HL-60 (cell line): ENCODE measurements at regions not wholly inside any gene's neighbourhood (a gene's known extent, or its start where the extent isn't known, plus 50 kb on each side); places are given as distances from the start of the nearest gene placed in this dataset.

ENCODE experiments used
- POLR2AphosphoS5 ChIP-seq: IDR thresholded peaks from 2 replicates; pipeline ENCODE4 v1.6.1; 2012; ENCODE audit warnings: low read depth
- TF ChIP-seq, protein P1 (sequence below): IDR thresholded peaks from one replicate; pipeline ENCODE4 v1.5.1; 2011; ENCODE audit warnings: low read length, control low read depth, inconsistent platforms; ENCODE audit not compliant: insufficient read depth
- TF ChIP-seq, protein P2 (sequence below): IDR thresholded peaks from 2 replicates; pipeline ENCODE4 v1.6.1; 2012; ENCODE audit warnings: low read depth; ENCODE audit not compliant: insufficient replicate concordance

DNA sequence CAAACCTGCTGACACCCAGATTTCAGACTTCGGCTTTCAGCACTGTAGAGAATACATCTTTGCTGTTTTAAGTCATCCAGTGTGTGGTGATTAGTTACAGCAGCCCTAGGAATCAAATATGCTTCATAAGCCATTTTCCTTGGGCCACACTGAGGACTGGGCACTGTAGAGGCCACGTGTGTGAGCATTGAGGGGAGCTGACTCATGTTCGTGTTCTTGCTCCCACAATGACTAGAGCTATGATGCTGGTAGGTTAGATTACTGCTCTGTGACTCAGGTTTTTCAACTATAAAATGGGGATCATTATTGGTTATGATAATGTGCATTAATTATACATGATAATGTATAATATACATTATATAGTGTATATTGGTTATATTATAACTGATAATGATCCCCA, 96.5 kb upstream of the PALM2AKAP2 start:
- TF ChIP-seq, protein P1, sequence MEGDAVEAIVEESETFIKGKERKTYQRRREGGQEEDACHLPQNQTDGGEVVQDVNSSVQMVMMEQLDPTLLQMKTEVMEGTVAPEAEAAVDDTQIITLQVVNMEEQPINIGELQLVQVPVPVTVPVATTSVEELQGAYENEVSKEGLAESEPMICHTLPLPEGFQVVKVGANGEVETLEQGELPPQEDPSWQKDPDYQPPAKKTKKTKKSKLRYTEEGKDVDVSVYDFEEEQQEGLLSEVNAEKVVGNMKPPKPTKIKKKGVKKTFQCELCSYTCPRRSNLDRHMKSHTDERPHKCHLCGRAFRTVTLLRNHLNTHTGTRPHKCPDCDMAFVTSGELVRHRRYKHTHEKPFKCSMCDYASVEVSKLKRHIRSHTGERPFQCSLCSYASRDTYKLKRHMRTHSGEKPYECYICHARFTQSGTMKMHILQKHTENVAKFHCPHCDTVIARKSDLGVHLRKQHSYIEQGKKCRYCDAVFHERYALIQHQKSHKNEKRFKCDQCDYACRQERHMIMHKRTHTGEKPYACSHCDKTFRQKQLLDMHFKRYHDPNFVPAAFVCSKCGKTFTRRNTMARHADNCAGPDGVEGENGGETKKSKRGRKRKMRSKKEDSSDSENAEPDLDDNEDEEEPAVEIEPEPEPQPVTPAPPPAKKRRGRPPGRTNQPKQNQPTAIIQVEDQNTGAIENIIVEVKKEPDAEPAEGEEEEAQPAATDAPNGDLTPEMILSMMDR = no peak
- TF ChIP-seq, protein P2, sequence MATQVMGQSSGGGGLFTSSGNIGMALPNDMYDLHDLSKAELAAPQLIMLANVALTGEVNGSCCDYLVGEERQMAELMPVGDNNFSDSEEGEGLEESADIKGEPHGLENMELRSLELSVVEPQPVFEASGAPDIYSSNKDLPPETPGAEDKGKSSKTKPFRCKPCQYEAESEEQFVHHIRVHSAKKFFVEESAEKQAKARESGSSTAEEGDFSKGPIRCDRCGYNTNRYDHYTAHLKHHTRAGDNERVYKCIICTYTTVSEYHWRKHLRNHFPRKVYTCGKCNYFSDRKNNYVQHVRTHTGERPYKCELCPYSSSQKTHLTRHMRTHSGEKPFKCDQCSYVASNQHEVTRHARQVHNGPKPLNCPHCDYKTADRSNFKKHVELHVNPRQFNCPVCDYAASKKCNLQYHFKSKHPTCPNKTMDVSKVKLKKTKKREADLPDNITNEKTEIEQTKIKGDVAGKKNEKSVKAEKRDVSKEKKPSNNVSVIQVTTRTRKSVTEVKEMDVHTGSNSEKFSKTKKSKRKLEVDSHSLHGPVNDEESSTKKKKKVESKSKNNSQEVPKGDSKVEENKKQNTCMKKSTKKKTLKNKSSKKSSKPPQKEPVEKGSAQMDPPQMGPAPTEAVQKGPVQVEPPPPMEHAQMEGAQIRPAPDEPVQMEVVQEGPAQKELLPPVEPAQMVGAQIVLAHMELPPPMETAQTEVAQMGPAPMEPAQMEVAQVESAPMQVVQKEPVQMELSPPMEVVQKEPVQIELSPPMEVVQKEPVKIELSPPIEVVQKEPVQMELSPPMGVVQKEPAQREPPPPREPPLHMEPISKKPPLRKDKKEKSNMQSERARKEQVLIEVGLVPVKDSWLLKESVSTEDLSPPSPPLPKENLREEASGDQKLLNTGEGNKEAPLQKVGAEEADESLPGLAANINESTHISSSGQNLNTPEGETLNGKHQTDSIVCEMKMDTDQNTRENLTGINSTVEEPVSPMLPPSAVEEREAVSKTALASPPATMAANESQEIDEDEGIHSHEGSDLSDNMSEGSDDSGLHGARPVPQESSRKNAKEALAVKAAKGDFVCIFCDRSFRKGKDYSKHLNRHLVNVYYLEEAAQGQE = no peak
- TF ChIP-seq POLR2AphosphoS5 = no peak
